ENCODE measurements at regions not wholly inside any gene's neighbourhood (a gene's known extent, or its start where the extent isn't known, plus 50 kb on each side); places are given as distances from the start of the nearest gene placed in this dataset.

GRCh38 chr19:28827382-28827781 lies 385.6 kb downstream of the UQCRFS1 start:
- no peak for TF ChIP-seq PAX5 (IDR thresholded peaks at IDR 0.05; ENCODE audit: insufficient read depth, low read length, severe bottlenecking)
- TF ChIP-seq POLR2AphosphoS5 (IDR thresholded peaks at IDR 0.05; ENCODE audit: low read depth, low read length): no peak
- no peak for TF ChIP-seq POLR2A (IDR thresholded peaks at IDR 0.05; ENCODE audit: low read depth, low read length)
- TF ChIP-seq TAF1 (IDR thresholded peaks at IDR 0.05; ENCODE audit: low read depth, low read length): no peak
- no peak for TF ChIP-seq SPI1 (IDR thresholded peaks at IDR 0.05; ENCODE audit: low read depth, low read length)

Measured in GM12891 (cell line).